ENCODE measurements at regions not wholly inside any gene's neighbourhood (a gene's known extent, or its start where the extent isn't known, plus 50 kb on each side); places are given as distances from the start of the nearest gene placed in this dataset.

- TF ChIP-seq CTCF (IDR thresholded peaks at IDR 0.05; ENCODE audit: borderline replicate concordance, insufficient read depth, low read depth, low read length): no peak
- no peak overlapping the region for H3K4me3 ChIP-seq (ENCODE audit: low read depth, low read length)
Observed at GRCh38 chr17:27240086-27240801, 53.7 kb upstream of the WSB1 start.

- H3K4me3 ChIP-seq (ENCODE audit: low read depth, low read length): no peak overlapping the region
- no peak for TF ChIP-seq CTCF (IDR thresholded peaks at IDR 0.05; ENCODE audit: borderline replicate concordance, insufficient read depth, low read depth, low read length)
Observed at GRCh38 chr17:27240802-27241155, 53.1 kb upstream of the WSB1 start.

GRCh38 chr17:27241346-27241946, 52.5 kb upstream of the WSB1 start:
- H3K4me3 ChIP-seq (ENCODE audit: low read depth, low read length): peak overlapping the region; percentile 24
- no peak for TF ChIP-seq CTCF (IDR thresholded peaks at IDR 0.05; ENCODE audit: borderline replicate concordance, insufficient read depth, low read depth, low read length)

GRCh38 chr17:27242951-27243350, 51.0 kb upstream of the WSB1 start:
- TF ChIP-seq CTCF (IDR thresholded peaks at IDR 0.05; ENCODE audit: borderline replicate concordance, insufficient read depth, low read depth, low read length): no peak
- H3K4me3 ChIP-seq (ENCODE audit: low read depth, low read length): no peak overlapping the region

GRCh38 chr17:27244011-27244410, 49.9 kb upstream of the WSB1 start:
- H3K4me3 ChIP-seq (ENCODE audit: low read depth, low read length): no peak overlapping the region
- TF ChIP-seq CTCF (IDR thresholded peaks at IDR 0.05; ENCODE audit: borderline replicate concordance, insufficient read depth, low read depth, low read length): no peak

Data from GM12875 (cell line).